Gastrocnemius medialis (tissue), 4 donors: ENCODE measurements at regions not wholly inside any gene's neighbourhood (a gene's known extent, or its start where the extent isn't known, plus 50 kb on each side); places are given as distances from the start of the nearest gene placed in this dataset.

Experiments
- CTCF ChIP-seq, 5 experiments: fragments of 450-650 bp in 3 of 5; fragments of 200-600 bp in 2 of 5; sonication (generic) in 2 of 5; IDR thresholded peaks in 4 of 5; conservative IDR thresholded peaks in 1 of 5; 1 replicate in 4 of 5; 2 replicates in 1 of 5; pipeline ENCODE4 v1.5.1; 2016 to 2019; ENCODE audit warnings: antibody characterized with exemption in 5 of 5, mild to moderate bottlenecking in 3 of 5, moderate library complexity in 3 of 5
- POLR2A ChIP-seq, 2 donors: fragments of 450-650 bp; IDR thresholded peaks; one replicate each; pipeline ENCODE4 v1.6.1; 2017; ENCODE audit warnings: antibody characterized with exemption in 2 of 2, mild to moderate bottlenecking in 2 of 2, moderate library complexity in 2 of 2

- no peak for TF ChIP-seq CTCF (IDR thresholded peaks at IDR 0.05 in 4 of 5, conservative IDR thresholded peaks at IDR 0.05 in 1 of 5)
- TF ChIP-seq POLR2A (IDR thresholded peaks at IDR 0.05) = no peak
These were observed 414.8 kb upstream of the STXBP6 start for GRCh38 chr14:25464772-25465171.
